Hepatocyte (in vitro differentiated cells): ENCODE measurements at regions not wholly inside any gene's neighbourhood (a gene's known extent, or its start where the extent isn't known, plus 50 kb on each side); places are given as distances from the start of the nearest gene placed in this dataset.

Experiments used
- DNase-seq: peaks from one replicate; pipeline ENCODE4 v3.0.0-alpha.2; 2016; ENCODE audit warnings: low spot score
- H2AFZ ChIP-seq: fragments of 200-600 bp; sonication (generic); 2 replicates; pipeline ENCODE4 v1.6.0; 2016; ENCODE audit warnings: antibody characterized with exemption, mild to moderate bottlenecking
- H3K27ac ChIP-seq: fragments of 200-600 bp; sonication (generic); 2 replicates; pipeline ENCODE4 v1.5.1; 2016; ENCODE audit warnings: mild to moderate bottlenecking
- H3K27me3 ChIP-seq: fragments of 200-600 bp; sonication (generic); 2 replicates; pipeline ENCODE4 v1.6.1; 2016
- H3K36me3 ChIP-seq: fragments of 200-600 bp; sonication (generic); replicated peaks from 2 replicates; pipeline ENCODE4 v1.5.1; 2016; ENCODE audit warnings: low read depth; ENCODE audit not compliant: insufficient read depth
- H3K4me1 ChIP-seq: fragments of 200-600 bp; sonication (generic); 2 replicates; pipeline ENCODE4 v1.5.1; 2016; ENCODE audit warnings: mild to moderate bottlenecking, moderate library complexity; ENCODE audit not compliant: insufficient read depth
- H3K4me2 ChIP-seq: fragments of 200-600 bp; sonication (generic); 2 replicates; pipeline ENCODE4 v1.6.0; 2016
- H3K4me3 ChIP-seq: fragments of 200-600 bp; sonication (generic); 2 replicates; pipeline ENCODE4 v1.5.1; 2016; ENCODE audit warnings: mild to moderate bottlenecking
- H3K79me2 ChIP-seq: fragments of 200-600 bp; sonication (generic); 2 replicates; pipeline ENCODE4 v1.6.0; 2017; ENCODE audit warnings: mild to moderate bottlenecking
- H3K9me2 ChIP-seq: fragments of 200-600 bp; sonication (generic); replicated peaks from 2 replicates; pipeline ENCODE4 v1.6.0; 2017; ENCODE audit warnings: mild to moderate bottlenecking; ENCODE audit not compliant: insufficient read depth
- H3K9me3 ChIP-seq: fragments of 200-600 bp; sonication (generic); 2 replicates; pipeline ENCODE4 v1.5.1; 2016; ENCODE audit warnings: low read depth, mild to moderate bottlenecking
- H4K20me1 ChIP-seq: fragments of 200-600 bp; sonication (generic); 2 replicates; pipeline ENCODE4 v1.6.0; 2016; ENCODE audit warnings: mild to moderate bottlenecking; ENCODE audit not compliant: insufficient read depth, poor library complexity, severe bottlenecking
- EZH2 ChIP-seq: fragments of 200-600 bp; sonication (generic); IDR thresholded peaks from 2 replicates; pipeline ENCODE4 v1.6.1; 2016; ENCODE audit warnings: antibody characterized with exemption, mild to moderate bottlenecking, borderline replicate concordance
- EZH2phosphoT487 ChIP-seq: fragments of 200-600 bp; sonication (generic); IDR thresholded peaks from one replicate; pipeline ENCODE4 v1.6.1; 2018; ENCODE audit warnings: antibody characterized with exemption, mild to moderate bottlenecking, low read depth, moderate library complexity; ENCODE audit not compliant: unreplicated experiment, severe bottlenecking
- WGBS: methylation state at CpG from one replicate; pipeline ENCODE4 v1.1.6; 2016; ENCODE audit warnings: low lambda C conversion rate; ENCODE audit errors: missing lambda C conversion rate; 5-methylcytosine and 5-hydroxymethylcytosine counted together
- TF ChIP-seq, protein P1 (sequence below): fragments of 200-600 bp; sonication (generic); IDR thresholded peaks from 2 replicates; pipeline ENCODE4 v1.5.1; 2016; ENCODE audit warnings: antibody characterized with exemption, mild to moderate bottlenecking; ENCODE audit not compliant: poor library complexity

GRCh38 chr3:177932750-177933660 lies 603.2 kb upstream of the KCNMB2 start:
- Histone ChIP-seq H3K9me2 (no peaks in the 10 kb centered on the region), H3K9me3 (no peaks in the 10 kb centered on the region), H2AFZ (no peak overlapping the region), H4K20me1 (no peaks in the 10 kb centered on the region), H3K27ac (no peak overlapping the region), H3K36me3 (no peaks in the 10 kb centered on the region), H3K4me3 (no peak overlapping the region), H3K79me2 (no peaks in the 10 kb centered on the region), H3K4me1 (peaks cover 23% of the 10 kb centered on the region), H3K27me3 (no peaks in the 10 kb centered on the region), H3K4me2 (no peak overlapping the region)
- TF ChIP-seq, protein P1, sequence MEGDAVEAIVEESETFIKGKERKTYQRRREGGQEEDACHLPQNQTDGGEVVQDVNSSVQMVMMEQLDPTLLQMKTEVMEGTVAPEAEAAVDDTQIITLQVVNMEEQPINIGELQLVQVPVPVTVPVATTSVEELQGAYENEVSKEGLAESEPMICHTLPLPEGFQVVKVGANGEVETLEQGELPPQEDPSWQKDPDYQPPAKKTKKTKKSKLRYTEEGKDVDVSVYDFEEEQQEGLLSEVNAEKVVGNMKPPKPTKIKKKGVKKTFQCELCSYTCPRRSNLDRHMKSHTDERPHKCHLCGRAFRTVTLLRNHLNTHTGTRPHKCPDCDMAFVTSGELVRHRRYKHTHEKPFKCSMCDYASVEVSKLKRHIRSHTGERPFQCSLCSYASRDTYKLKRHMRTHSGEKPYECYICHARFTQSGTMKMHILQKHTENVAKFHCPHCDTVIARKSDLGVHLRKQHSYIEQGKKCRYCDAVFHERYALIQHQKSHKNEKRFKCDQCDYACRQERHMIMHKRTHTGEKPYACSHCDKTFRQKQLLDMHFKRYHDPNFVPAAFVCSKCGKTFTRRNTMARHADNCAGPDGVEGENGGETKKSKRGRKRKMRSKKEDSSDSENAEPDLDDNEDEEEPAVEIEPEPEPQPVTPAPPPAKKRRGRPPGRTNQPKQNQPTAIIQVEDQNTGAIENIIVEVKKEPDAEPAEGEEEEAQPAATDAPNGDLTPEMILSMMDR: no peak
- TF ChIP-seq EZH2phosphoT487 (no peak), EZH2 (no peak)
- 84% methylated on average over 5 of the region's 5 CpGs for WGBS
- DNase-seq: no peak

- Histone ChIP-seq H3K9me3 (no peaks in the 10 kb centered on the region), H3K27ac (no peak overlapping the region), H3K36me3 (no peaks in the 10 kb centered on the region), H3K79me2 (no peaks in the 10 kb centered on the region), H3K4me2 (peak overlapping the region; percentile 9), H4K20me1 (no peaks in the 10 kb centered on the region), H3K9me2 (no peaks in the 10 kb centered on the region), H3K4me1 (peaks cover 18% of the 10 kb centered on the region), H3K27me3 (no peaks in the 10 kb centered on the region), H3K4me3 (no peak overlapping the region), H2AFZ (no peak overlapping the region)
- 55% methylated on average over 10 of the region's 10 CpGs for WGBS
- TF ChIP-seq, protein P1: no peak
- TF ChIP-seq EZH2phosphoT487 (no peak), EZH2 (no peak)
- DNase-seq: peak; percentile 41
Measured at GRCh38 chr3:177934001-177934891, 602.0 kb upstream of the KCNMB2 start.

DNA sequence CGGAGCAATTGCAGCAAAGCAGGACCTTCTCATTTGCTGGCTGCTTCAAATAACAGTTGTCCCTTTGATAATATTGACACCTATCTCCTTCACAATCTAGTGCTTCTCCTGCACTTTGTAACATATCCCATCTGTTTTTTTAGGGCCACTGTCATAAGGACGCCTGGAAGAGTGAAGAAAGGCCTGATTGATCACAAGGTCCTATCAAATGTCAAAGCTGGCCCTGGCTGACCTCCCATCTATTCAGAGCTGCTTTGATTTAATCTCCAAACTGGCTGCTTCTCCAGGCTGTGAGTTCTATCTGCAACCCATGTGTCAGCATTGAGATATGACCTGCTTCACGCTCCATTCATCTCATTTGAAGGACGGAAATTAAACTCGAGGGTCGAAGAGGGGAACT lies 601.2 kb upstream of the KCNMB2 start:
- Histone ChIP-seq H3K27me3 (no peaks in the 10 kb centered on the region), H4K20me1 (no peaks in the 10 kb centered on the region), H3K9me3 (no peaks in the 10 kb centered on the region), H2AFZ (no peak overlapping the region), H3K79me2 (no peaks in the 10 kb centered on the region), H3K4me2 (no peak overlapping the region), H3K4me3 (no peak overlapping the region), H3K36me3 (no peaks in the 10 kb centered on the region), H3K4me1 (peaks cover 18% of the 10 kb centered on the region), H3K27ac (no peak overlapping the region), H3K9me2 (no peaks in the 10 kb centered on the region)
- 68% methylated on average over 6 of the region's 6 CpGs for WGBS
- no peak for DNase-seq
- TF ChIP-seq EZH2 (no peak), EZH2phosphoT487 (no peak)
- TF ChIP-seq, protein P1: no peak
